BJ (cell line): ENCODE measurements at regions not wholly inside any gene's neighbourhood (a gene's known extent, or its start where the extent isn't known, plus 50 kb on each side); places are given as distances from the start of the nearest gene placed in this dataset.
"Not testable (repeated sequence)": the region's sequence is repeated elsewhere in the genome, so short reads cannot be mapped to it uniquely, and the experiment has no call there.

Experiments
- CTCF ChIA-PET: fragments of 350-600 bp; formaldehyde crosslinking; extraction: SDS; loops from one replicate; lab custom pipeline; 2021; ENCODE audit warnings: antibody characterized with exemption, inconsistent platforms; lab: Yijun Ruan, JAX
- POLR2A ChIA-PET: fragments of 300-600 bp; sonication (Branson Sonifier 250); formaldehyde crosslinking; extraction: SDS; loops from one replicate; lab custom pipeline; 2021; ENCODE audit warnings: antibody characterized with exemption; lab: Charles Lee
- DNase-seq: peaks from one replicate; pipeline ENCODE4 v3.0.0-alpha.2; 2011; ENCODE audit warnings: low read depth
- H3K27me3 ChIP-seq: 2 replicates; pipeline ENCODE4 v1.6.0; 2011; ENCODE audit warnings: low read length; ENCODE audit not compliant: control insufficient read depth, insufficient read depth
- H3K36me3 ChIP-seq: 2 replicates; pipeline ENCODE4 v1.5.1; 2011; ENCODE audit warnings: low read length; ENCODE audit not compliant: control insufficient read depth, insufficient read depth
- H3K4me3 ChIP-seq: 2 replicates; pipeline ENCODE4 v1.5.1; 2011; ENCODE audit warnings: low read depth, mild to moderate bottlenecking, control low read depth, low read length
- TF ChIP-seq, protein P1 (sequence below): IDR thresholded peaks from 2 replicates; pipeline ENCODE4 v1.5.1; 2011; ENCODE audit warnings: low read depth, mild to moderate bottlenecking, control low read depth, inconsistent platforms, low read length, moderate library complexity; ENCODE audit not compliant: insufficient read depth

DNA sequence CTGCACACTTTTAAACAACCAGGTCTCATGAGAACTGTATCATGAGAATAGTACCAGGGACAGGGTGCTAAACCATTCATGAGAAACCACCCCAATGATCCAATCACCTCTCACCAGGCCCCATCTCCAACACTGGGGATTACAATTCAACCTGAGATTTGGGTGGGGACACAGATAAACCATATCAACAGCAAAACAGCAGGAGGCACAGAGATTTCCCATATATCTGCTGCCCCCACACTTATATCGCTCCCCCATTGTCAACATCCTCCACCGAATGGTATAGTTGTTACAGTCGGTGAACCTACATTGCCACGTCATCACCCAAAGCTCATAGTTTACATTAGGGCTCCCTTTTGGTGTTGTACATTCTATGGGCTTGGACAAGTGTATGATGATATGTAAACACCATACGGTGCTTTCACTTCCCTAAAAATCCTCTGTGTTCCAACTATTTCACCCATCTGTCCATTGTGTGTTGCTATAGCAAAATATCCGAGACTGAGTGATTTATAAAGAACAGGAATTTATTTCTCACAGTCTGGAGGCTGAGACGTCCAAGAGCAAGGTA, 224.8 kb downstream of the FAM43A start:
- Histone ChIP-seq H3K4me3 (no peak overlapping the region), H3K27me3 (peaks cover 3% of the 10 kb centered on the region), H3K36me3 (no peaks in the 10 kb centered on the region)
- TF ChIP-seq, protein P1, sequence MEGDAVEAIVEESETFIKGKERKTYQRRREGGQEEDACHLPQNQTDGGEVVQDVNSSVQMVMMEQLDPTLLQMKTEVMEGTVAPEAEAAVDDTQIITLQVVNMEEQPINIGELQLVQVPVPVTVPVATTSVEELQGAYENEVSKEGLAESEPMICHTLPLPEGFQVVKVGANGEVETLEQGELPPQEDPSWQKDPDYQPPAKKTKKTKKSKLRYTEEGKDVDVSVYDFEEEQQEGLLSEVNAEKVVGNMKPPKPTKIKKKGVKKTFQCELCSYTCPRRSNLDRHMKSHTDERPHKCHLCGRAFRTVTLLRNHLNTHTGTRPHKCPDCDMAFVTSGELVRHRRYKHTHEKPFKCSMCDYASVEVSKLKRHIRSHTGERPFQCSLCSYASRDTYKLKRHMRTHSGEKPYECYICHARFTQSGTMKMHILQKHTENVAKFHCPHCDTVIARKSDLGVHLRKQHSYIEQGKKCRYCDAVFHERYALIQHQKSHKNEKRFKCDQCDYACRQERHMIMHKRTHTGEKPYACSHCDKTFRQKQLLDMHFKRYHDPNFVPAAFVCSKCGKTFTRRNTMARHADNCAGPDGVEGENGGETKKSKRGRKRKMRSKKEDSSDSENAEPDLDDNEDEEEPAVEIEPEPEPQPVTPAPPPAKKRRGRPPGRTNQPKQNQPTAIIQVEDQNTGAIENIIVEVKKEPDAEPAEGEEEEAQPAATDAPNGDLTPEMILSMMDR: no peak
- DNase-seq: no peak
- CTCF ChIA-PET: no interaction called here
- POLR2A ChIA-PET: no interaction called here

DNA sequence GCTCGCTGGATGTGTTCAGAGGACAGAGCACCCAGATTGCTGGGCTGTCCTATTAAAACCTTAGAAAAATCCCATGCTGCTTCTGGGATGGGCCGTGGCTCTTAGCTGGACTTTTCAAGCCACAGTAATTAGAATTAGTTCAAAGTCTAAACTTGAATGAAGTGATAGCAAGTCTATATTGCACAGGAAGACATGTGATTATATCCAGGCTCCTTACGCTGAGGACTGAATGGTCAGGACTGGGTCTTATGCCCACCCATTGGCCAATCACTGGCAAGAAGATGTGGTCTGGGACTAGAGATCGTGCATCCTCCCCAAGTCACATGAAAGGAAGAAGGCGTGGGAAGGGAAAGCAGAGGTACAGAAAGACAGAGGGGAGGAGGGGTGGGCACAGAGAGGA, 227.6 kb downstream of the FAM43A start:
- TF ChIP-seq, protein P1: no peak
- ChIA-PET CTCF (interaction anchor here (0.8 kb wide), 1 partner anchor 20 kb away, joined by 4 read pairs; no protein-coding TSS in a partner anchor), POLR2A (no interaction called here)
- H3K4me3 ChIP-seq: no peak overlapping the region
- DNase-seq: no peak
- peaks cover 3% of the 10 kb centered on the region for H3K27me3 ChIP-seq
- H3K36me3 ChIP-seq: no peaks in the 10 kb centered on the region

DNA sequence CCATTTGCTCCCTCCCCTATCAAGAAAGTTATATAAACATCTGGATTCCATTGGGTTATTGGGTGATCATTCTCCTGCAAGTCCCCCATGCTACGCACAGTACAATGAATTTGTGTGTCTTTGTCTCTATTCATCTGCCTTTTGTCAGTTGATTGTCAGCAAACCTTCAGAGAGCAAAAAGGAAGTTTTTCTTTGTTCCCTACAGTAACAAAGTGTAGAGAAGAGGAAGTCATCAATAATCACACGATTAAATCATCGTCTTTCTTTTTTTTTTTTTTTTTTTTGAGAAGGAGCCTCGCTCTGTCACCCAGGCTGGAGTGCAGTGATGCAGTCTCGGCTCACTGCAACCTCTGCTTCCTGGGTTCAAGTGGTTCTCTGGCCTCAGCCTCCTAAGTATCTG, 239.2 kb downstream of the FAM43A start:
- H3K4me3 ChIP-seq, POLR2A ChIA-PET, CTCF ChIA-PET: not testable (repeated sequence)

DNA sequence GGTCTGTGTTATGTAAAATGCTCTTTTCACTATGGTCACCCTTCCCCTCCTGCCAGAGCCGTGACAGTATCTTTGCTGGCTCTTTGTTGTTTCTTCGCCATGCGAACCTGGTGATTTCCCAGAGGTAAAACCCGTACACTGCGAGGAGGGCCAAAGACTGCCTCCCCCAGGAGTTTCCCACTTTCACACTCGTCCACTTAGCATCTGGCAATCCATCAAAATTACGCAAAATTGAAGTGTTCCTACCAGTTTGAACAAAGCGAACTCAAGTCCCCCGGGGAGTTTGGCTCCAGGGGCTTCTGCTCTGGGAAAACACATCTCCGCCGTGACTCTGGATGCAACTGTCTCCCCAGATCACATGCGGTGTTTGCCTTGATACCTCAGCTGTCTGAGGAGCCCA, 239.9 kb downstream of the FAM43A start:
- Histone ChIP-seq H3K4me3 (no peak overlapping the region), H3K27me3 (no peaks in the 10 kb centered on the region), H3K36me3 (no peaks in the 10 kb centered on the region)
- no peak for DNase-seq
- POLR2A ChIA-PET: no interaction called here
- TF ChIP-seq, protein P1: no peak
- CTCF ChIA-PET: no interaction called here

More for the DNA sequence above, 239.2 kb downstream of the FAM43A start:
- not testable (repeated sequence) for DNase-seq, H3K27me3 ChIP-seq, H3K36me3 ChIP-seq

DNA sequence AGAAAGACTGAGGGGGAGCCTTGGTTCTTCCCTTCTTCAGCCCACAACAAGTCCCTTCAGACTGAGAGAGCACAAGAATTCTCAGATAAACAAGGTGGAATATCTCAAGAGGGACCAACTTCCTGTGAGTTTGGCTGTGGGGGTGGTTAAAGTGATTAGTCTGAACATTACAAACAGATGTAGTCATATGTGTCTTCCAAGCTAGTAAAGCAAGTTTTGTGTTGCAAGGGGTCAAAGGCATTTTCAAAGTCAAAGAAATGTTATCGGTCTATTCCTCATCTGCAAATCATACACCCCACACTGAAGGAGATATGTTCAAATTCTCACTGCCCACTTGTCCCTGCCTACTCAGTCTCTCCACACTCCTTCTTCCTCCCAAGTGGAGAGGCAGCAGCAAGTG, 242.5 kb downstream of the FAM43A start:
- no peaks in the 10 kb centered on the region for H3K27me3 ChIP-seq
- H3K4me3 ChIP-seq: no peak overlapping the region
- ChIA-PET POLR2A (no interaction called here), CTCF (interaction anchor here (0.8 to 1.2 kb wide), 4 partner anchors 13 to 245 kb away, joined by 3 read pairs; no protein-coding TSS in a partner anchor)
- no peaks in the 10 kb centered on the region for H3K36me3 ChIP-seq
- TF ChIP-seq, protein P1: no peak
- no peak for DNase-seq
